HL-60 (cell line): ENCODE measurements at regions not wholly inside any gene's neighbourhood (a gene's known extent, or its start where the extent isn't known, plus 50 kb on each side); places are given as distances from the start of the nearest gene placed in this dataset.

Experiments
- DNase-seq, 2 experiments: peaks; one replicate each; pipeline ENCODE4 v3.0.0-alpha.2; 2010 to 2020; ENCODE audit warnings: low read depth in 1 of 2, low spot score in 1 of 2
- H3K27ac ChIP-seq: fragments of 250-450 bp; sonication (Bioruptor Pico); replicated peaks from 2 replicates; pipeline ENCODE4 v1.5.1; 2020; ENCODE audit warnings: mild to moderate bottlenecking, moderate library complexity
- H3K27me3 ChIP-seq: fragments of 250-450 bp; sonication (Bioruptor Pico); 2 replicates; pipeline ENCODE4 v1.5.1; 2021; ENCODE audit warnings: mild to moderate bottlenecking, moderate library complexity; ENCODE audit not compliant: insufficient read depth, poor library complexity, severe bottlenecking
- H3K4me3 ChIP-seq: replicated peaks from 2 replicates; pipeline ENCODE4 v1.5.1; 2011; ENCODE audit warnings: mild to moderate bottlenecking, control low read depth, low read length; ENCODE audit not compliant: insufficient read depth
- GABPA ChIP-seq: IDR thresholded peaks from 2 replicates; pipeline ENCODE4 v1.6.1; 2012; ENCODE audit warnings: low read depth
- POLR2AphosphoS5 ChIP-seq: IDR thresholded peaks from 2 replicates; pipeline ENCODE4 v1.6.1; 2012; ENCODE audit warnings: low read depth
- SPI1 ChIP-seq: IDR thresholded peaks from 2 replicates; pipeline ENCODE4 v1.6.1; 2012; ENCODE audit warnings: low read depth, mild to moderate bottlenecking, borderline replicate concordance
- TF ChIP-seq, protein P1 (sequence below): IDR thresholded peaks from one replicate; pipeline ENCODE4 v1.5.1; 2011; ENCODE audit warnings: low read length, control low read depth, inconsistent platforms; ENCODE audit not compliant: insufficient read depth
- TF ChIP-seq, protein P2 (sequence below): IDR thresholded peaks from 2 replicates; pipeline ENCODE4 v1.6.1; 2012; ENCODE audit warnings: low read depth; ENCODE audit not compliant: insufficient replicate concordance

DNA sequence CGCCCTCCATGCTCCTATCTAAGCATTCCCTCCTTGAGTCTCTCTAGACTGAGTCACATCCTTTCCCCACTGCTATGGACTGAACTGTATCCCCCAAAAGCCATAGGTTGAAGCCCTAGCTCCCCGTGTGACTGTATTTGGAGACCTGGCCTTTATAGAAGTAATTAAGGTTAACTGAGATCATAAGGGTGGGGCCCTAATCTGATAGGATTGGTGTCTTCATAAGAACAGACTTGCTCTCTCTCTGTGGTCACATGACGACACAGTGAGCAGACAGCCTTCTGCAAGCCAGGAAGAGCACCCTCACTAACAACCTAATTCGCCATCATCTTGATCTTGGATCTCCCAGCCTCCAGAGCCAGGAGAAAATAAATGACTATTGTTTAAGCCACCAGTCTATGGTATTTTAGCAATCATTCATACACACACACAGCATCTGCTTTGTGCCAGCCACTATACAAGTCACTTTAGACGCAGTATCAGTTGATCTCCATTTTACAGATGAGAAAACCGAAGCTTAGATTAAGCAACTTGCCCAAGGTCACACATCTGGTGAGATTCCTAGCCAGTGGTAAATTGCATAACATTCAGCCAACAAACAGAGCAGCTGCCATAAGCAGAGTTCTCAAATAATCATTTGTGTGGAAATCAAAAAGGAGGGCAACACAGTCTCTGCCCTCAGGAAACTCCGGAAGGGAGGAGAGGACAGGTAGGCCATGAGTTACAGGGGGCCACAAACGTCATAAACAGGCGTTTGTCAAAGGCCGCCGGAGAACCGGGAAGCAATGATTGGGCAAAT, 66.3 kb upstream of the HES1 start:
- peak; percentile 70 to 91 for DNase-seq
- H3K27me3 ChIP-seq: no peaks in the 10 kb centered on the region
- H3K4me3 ChIP-seq: no peak overlapping the region
- TF ChIP-seq SPI1 (no peak), POLR2AphosphoS5 (peak; percentile 76)
- peak overlapping the region; percentile 69 for H3K27ac ChIP-seq

DNA sequence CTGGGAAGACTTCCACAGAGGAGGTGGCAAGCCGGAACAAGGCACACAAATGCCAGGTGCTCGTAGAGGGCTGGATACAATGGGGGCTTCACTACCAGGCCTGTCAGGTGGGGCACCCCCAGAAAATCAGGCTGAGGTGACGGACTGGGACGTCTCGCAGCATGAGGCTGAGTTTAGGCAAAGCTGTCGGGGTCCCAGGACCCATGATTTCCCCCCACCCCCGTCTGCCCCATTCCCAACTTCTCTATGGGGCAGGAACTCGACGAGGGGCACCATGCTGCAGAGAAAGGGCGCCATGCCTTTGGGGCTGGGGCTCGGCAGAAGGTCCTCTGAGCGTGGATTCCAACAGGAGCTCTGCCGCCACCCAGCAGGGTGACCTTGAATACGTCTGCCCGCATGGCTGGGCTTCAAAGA, 65.7 kb upstream of the HES1 start:
- no peak for DNase-seq
- no peaks in the 10 kb centered on the region for H3K27me3 ChIP-seq
- TF ChIP-seq POLR2AphosphoS5 (no peak), SPI1 (no peak), GABPA (no peak)
- TF ChIP-seq, protein P1, sequence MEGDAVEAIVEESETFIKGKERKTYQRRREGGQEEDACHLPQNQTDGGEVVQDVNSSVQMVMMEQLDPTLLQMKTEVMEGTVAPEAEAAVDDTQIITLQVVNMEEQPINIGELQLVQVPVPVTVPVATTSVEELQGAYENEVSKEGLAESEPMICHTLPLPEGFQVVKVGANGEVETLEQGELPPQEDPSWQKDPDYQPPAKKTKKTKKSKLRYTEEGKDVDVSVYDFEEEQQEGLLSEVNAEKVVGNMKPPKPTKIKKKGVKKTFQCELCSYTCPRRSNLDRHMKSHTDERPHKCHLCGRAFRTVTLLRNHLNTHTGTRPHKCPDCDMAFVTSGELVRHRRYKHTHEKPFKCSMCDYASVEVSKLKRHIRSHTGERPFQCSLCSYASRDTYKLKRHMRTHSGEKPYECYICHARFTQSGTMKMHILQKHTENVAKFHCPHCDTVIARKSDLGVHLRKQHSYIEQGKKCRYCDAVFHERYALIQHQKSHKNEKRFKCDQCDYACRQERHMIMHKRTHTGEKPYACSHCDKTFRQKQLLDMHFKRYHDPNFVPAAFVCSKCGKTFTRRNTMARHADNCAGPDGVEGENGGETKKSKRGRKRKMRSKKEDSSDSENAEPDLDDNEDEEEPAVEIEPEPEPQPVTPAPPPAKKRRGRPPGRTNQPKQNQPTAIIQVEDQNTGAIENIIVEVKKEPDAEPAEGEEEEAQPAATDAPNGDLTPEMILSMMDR: no peak
- TF ChIP-seq, protein P2, sequence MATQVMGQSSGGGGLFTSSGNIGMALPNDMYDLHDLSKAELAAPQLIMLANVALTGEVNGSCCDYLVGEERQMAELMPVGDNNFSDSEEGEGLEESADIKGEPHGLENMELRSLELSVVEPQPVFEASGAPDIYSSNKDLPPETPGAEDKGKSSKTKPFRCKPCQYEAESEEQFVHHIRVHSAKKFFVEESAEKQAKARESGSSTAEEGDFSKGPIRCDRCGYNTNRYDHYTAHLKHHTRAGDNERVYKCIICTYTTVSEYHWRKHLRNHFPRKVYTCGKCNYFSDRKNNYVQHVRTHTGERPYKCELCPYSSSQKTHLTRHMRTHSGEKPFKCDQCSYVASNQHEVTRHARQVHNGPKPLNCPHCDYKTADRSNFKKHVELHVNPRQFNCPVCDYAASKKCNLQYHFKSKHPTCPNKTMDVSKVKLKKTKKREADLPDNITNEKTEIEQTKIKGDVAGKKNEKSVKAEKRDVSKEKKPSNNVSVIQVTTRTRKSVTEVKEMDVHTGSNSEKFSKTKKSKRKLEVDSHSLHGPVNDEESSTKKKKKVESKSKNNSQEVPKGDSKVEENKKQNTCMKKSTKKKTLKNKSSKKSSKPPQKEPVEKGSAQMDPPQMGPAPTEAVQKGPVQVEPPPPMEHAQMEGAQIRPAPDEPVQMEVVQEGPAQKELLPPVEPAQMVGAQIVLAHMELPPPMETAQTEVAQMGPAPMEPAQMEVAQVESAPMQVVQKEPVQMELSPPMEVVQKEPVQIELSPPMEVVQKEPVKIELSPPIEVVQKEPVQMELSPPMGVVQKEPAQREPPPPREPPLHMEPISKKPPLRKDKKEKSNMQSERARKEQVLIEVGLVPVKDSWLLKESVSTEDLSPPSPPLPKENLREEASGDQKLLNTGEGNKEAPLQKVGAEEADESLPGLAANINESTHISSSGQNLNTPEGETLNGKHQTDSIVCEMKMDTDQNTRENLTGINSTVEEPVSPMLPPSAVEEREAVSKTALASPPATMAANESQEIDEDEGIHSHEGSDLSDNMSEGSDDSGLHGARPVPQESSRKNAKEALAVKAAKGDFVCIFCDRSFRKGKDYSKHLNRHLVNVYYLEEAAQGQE: no peak
- H3K27ac ChIP-seq: peak overlapping the region; percentile 69
- no peak overlapping the region; the same call in 1 of the 2 replicates for H3K4me3 ChIP-seq

DNA sequence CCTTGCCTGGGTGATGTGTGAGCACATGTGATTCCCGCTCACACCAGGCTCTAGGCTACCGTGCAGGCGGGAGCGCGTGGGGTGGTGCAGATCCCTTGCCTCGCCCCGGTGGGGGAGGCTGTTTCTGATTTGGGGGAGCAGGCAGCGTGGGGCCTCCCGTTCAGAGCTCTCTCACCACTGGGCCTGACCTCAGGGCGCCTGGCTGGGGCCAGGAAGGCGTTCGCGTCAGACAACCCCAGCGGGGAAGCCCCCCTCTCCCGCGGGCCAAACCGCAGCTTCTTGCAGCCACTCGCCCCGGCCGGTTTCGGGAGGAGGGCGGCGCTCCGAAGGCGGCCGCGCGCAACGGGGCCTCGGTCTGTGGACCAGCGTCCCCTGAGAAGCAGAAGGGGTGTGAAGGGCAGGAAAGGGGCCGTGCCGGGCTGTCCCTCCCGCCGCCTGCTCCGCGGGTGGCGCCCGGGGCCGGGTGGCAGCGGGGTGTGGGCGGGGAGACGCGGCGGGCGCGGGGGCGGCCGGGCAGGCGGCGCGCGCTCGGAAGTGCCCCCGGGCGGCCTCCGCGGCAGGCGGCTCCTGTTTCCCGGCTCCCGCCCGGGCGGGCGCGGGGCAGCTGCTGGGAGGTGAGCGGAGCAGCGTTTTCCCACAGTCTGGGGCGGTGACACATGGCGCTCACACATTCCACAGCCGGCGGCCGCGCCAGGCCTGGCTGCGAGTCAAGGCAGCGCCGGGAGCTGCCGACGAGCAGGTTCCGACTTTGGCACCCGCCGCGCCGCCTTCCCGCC, 65.1 kb upstream of the HES1 start:
- TF ChIP-seq, protein P1: no peak
- TF ChIP-seq POLR2AphosphoS5: no peak; the same call in none of the 2 replicates
- TF ChIP-seq, protein P2: no peak
- TF ChIP-seq GABPA: no peak
- H3K27ac ChIP-seq: peak overlapping the region; percentile 69
- H3K27me3 ChIP-seq: no peaks in the 10 kb centered on the region
- H3K4me3 ChIP-seq: peak overlapping the region; percentile 40
- DNase-seq: peak; percentile 67 to 79

DNA sequence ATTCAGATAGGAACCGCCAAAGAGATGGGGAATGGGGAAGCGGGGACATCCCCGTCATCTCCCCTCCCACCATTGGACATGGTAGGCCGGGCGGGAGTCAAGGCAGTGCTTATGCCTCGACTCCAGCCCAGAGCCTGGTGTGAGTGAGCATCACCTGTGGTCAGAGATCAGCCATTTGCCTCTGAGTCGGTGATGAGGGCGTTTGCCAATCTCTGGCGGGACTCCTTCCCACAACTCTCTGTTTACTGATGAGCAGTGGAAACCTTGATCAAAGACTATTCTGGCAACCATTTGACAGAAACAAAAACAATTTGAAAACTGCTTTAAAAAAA, 63.9 kb upstream of the HES1 start:
- H3K27ac ChIP-seq: no peak overlapping the region
- TF ChIP-seq SPI1: no peak
- H3K4me3 ChIP-seq: no peak overlapping the region
- no peaks in the 10 kb centered on the region for H3K27me3 ChIP-seq
- no peak for DNase-seq
